Upper lobe of left lung (tissue), 4 donors: ENCODE measurements at regions not wholly inside any gene's neighbourhood (a gene's known extent, or its start where the extent isn't known, plus 50 kb on each side); places are given as distances from the start of the nearest gene placed in this dataset.
"Not testable (repeated sequence)": the region's sequence is repeated elsewhere in the genome, so short reads cannot be mapped to it uniquely, and the experiment has no call there.

ENCODE experiments used
- CTCF ChIP-seq, 6 experiments: fragments of 450-650 bp in 4 of 6; fragments of 200-600 bp in 2 of 6; sonication (generic) in 2 of 6; IDR thresholded peaks; one replicate each; pipeline ENCODE4 v1.5.1; 2016 to 2019; ENCODE audit warnings: antibody characterized with exemption in 6 of 6
- POLR2A ChIP-seq, 4 donors: fragments of 450-650 bp; IDR thresholded peaks; one replicate each; pipeline ENCODE4 v1.5.1; 2016 to 2017; ENCODE audit warnings: antibody characterized with exemption in 4 of 4, mild to moderate bottlenecking in 2 of 4
- POLR2AphosphoS5 ChIP-seq, 2 donors: sonication (generic); formaldehyde crosslinking; IDR thresholded peaks; one replicate each; pipeline ENCODE4 v1.5.1; 2017; ENCODE audit warnings: antibody characterized with exemption in 2 of 2

- TF ChIP-seq CTCF, POLR2A, POLR2AphosphoS5 (IDR thresholded peaks at IDR 0.05): not testable (repeated sequence)
Observed at GRCh38 chr7:39791911-39792310, 158.1 kb upstream of the CDK13 start.
